ENCODE measurements at regions not wholly inside any gene's neighbourhood (a gene's known extent, or its start where the extent isn't known, plus 50 kb on each side); places are given as distances from the start of the nearest gene placed in this dataset.
A peak's percentile ranks its signal among the peaks of the same experiment; 100 is the strongest.

- Histone ChIP-seq H3K36me3 (ENCODE audit: insufficient read depth, low read length) (no peaks in the 10 kb centered on the region), H3K9me2 (ENCODE audit: insufficient read depth, low read length) (no peaks in the 10 kb centered on the region), H3K4me3 (ENCODE audit: low read length) (no peak overlapping the region), H3F3A (ENCODE audit: insufficient read depth, low read length, poor library complexity, severe bottlenecking) (peaks cover 6% of the 10 kb centered on the region), H3K4me2 (ENCODE audit: low read length) (no peak overlapping the region), H2AFZ (ENCODE audit: low read depth, low read length) (no peak overlapping the region), H3K9me3 (ENCODE audit: low read length) (no peaks in the 10 kb centered on the region), H3K79me2 (replicated peaks; ENCODE audit: insufficient read depth, low read length) (no peaks in the 10 kb centered on the region), H4K20me1 (ENCODE audit: insufficient read depth) (no peaks in the 10 kb centered on the region), H3K27ac (ENCODE audit: low read length) (no peak overlapping the region), H3K9ac (ENCODE audit: low read length) (peak overlapping the region; percentile 51), H3K27me3 (ENCODE audit: insufficient read depth, low read depth, low read length) (no peaks in the 10 kb centered on the region)
- no peak for TF ChIP-seq POLR2AphosphoS5 (IDR thresholded peaks at IDR 0.05)
Observed at GRCh38 chr7:25754333-25754732, 397.7 kb upstream of the NFE2L3 start.

GRCh38 chr7:25754751-25755150 is 397.2 kb upstream of the NFE2L3 start:
- Histone ChIP-seq H3K27me3 (ENCODE audit: insufficient read depth, low read depth, low read length) (no peaks in the 10 kb centered on the region), H3K27ac (ENCODE audit: low read length) (no peak overlapping the region)

More at GRCh38 chr7:25754751-25755150, 397.2 kb upstream of the NFE2L3 start:
- H3K9ac ChIP-seq (ENCODE audit: low read length), result no peak overlapping the region
- no peaks in the 10 kb centered on the region for H4K20me1 ChIP-seq (ENCODE audit: insufficient read depth)
- H3K9me2 ChIP-seq (ENCODE audit: insufficient read depth, low read length), result no peaks in the 10 kb centered on the region
- no peak for TF ChIP-seq RAD21 (conservative IDR thresholded peaks at IDR 0.05)
- TF ChIP-seq, protein P1, sequence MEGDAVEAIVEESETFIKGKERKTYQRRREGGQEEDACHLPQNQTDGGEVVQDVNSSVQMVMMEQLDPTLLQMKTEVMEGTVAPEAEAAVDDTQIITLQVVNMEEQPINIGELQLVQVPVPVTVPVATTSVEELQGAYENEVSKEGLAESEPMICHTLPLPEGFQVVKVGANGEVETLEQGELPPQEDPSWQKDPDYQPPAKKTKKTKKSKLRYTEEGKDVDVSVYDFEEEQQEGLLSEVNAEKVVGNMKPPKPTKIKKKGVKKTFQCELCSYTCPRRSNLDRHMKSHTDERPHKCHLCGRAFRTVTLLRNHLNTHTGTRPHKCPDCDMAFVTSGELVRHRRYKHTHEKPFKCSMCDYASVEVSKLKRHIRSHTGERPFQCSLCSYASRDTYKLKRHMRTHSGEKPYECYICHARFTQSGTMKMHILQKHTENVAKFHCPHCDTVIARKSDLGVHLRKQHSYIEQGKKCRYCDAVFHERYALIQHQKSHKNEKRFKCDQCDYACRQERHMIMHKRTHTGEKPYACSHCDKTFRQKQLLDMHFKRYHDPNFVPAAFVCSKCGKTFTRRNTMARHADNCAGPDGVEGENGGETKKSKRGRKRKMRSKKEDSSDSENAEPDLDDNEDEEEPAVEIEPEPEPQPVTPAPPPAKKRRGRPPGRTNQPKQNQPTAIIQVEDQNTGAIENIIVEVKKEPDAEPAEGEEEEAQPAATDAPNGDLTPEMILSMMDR (IDR thresholded peaks at IDR 0.05; ENCODE audit: poor library complexity, severe bottlenecking), result no peak
- no peak for TF ChIP-seq TAF1 (IDR thresholded peaks at IDR 0.05; ENCODE audit: low read depth)
- no peak for TF ChIP-seq POLR2AphosphoS5 (IDR thresholded peaks at IDR 0.05)
- TF ChIP-seq EP300 (conservative IDR thresholded peaks at IDR 0.05; ENCODE audit: poor library complexity, severe bottlenecking), result no peak
- TF ChIP-seq MXI1 (conservative IDR thresholded peaks at IDR 0.05; ENCODE audit: poor library complexity, severe bottlenecking), result no peak
- TF ChIP-seq EZH2 (IDR thresholded peaks at IDR 0.05; ENCODE audit: borderline replicate concordance, insufficient read depth, low read length, poor library complexity, severe bottlenecking), result no peak
- no peak for TF ChIP-seq REST (IDR thresholded peaks at IDR 0.05; ENCODE audit: borderline replicate concordance)
- TF ChIP-seq SMC3 (conservative IDR thresholded peaks at IDR 0.05; ENCODE audit: poor library complexity), result no peak
- H3K9me3 ChIP-seq (ENCODE audit: low read length), result no peaks in the 10 kb centered on the region
- peaks cover 6% of the 10 kb centered on the region for H3F3A ChIP-seq (ENCODE audit: insufficient read depth, low read length, poor library complexity, severe bottlenecking)
- no peaks in the 10 kb centered on the region for H3K36me3 ChIP-seq (ENCODE audit: insufficient read depth, low read length)
- no peak overlapping the region for H3K4me3 ChIP-seq (ENCODE audit: low read length)
- H3K79me2 ChIP-seq (replicated peaks; ENCODE audit: insufficient read depth, low read length), result no peaks in the 10 kb centered on the region
- no peak overlapping the region for H2AFZ ChIP-seq (ENCODE audit: low read depth, low read length)
- no peak overlapping the region for H3K4me2 ChIP-seq (ENCODE audit: low read length)

Measured in neural cell (in vitro differentiated cells).